Upper lobe of right lung (tissue), 1 donor: ENCODE measurements at regions not wholly inside any gene's neighbourhood (a gene's known extent, or its start where the extent isn't known, plus 50 kb on each side); places are given as distances from the start of the nearest gene placed in this dataset.

ENCODE experiments used
- ATAC-seq: fragments of 200-7000 bp; cut with Tn5 transposase; one replicate; pipeline ENCODE4 v1.9.1; 2020; ENCODE audit warnings: mild to moderate bottlenecking, moderate library complexity
- DNase-seq: peaks from one replicate; pipeline ENCODE4 v3.0.0-alpha.2; 2020
- H3K27ac ChIP-seq: fragments of 200-600 bp; one replicate; pipeline ENCODE4 v1.8.0; 2022
- H3K27me3 ChIP-seq: fragments of 200-600 bp; one replicate; pipeline ENCODE4 v1.8.0; 2022; ENCODE audit warnings: mild to moderate bottlenecking
- H3K36me3 ChIP-seq: fragments of 200-600 bp; one replicate; pipeline ENCODE4 v1.8.0; 2022
- H3K4me1 ChIP-seq: fragments of 200-600 bp; one replicate; pipeline ENCODE4 v1.8.0; 2022
- H3K4me3 ChIP-seq: fragments of 200-600 bp; one replicate; pipeline ENCODE4 v1.8.0; 2022; ENCODE audit warnings: mild to moderate bottlenecking
- H3K9me3 ChIP-seq: fragments of 200-600 bp; one replicate; pipeline ENCODE4 v1.8.0; 2022
- CTCF ChIP-seq: fragments of 200-600 bp; IDR thresholded peaks from one replicate; pipeline ENCODE4 v1.8.0; 2022; ENCODE audit warnings: antibody characterized with exemption
- intact Hi-C: fragments of 100-400 bp; cut with DNase I; formaldehyde crosslinking; loops from one replicate; pipeline ENCODE4 v1.11.0; 2022
- donor health status: DM: no; HTN: yes; CAD: no; lungs with severe emphysema.

- intact Hi-C loops: no loop called here
- no peak for DNase-seq
Measured at GRCh38 chr12:91662021-91662420, 479.4 kb upstream of the DCN start.

GRCh38 chr12:91657032-91657431 is 474.4 kb upstream of the DCN start:
- no peak for TF ChIP-seq CTCF
- ATAC-seq: no peak
- H3K4me3 ChIP-seq: no peak overlapping the region
- H3K4me1 ChIP-seq: no peaks in the 10 kb centered on the region
- no peak for DNase-seq
- intact Hi-C loops: no loop called here
- no peaks in the 10 kb centered on the region for H3K36me3 ChIP-seq
- H3K27me3 ChIP-seq: no peaks in the 10 kb centered on the region
- no peaks in the 10 kb centered on the region for H3K9me3 ChIP-seq
- no peak overlapping the region for H3K27ac ChIP-seq

More at GRCh38 chr12:91662021-91662420, 479.4 kb upstream of the DCN start:
- no peak overlapping the region for H3K27ac ChIP-seq
- no peaks in the 10 kb centered on the region for H3K36me3 ChIP-seq
- no peaks in the 10 kb centered on the region for H3K27me3 ChIP-seq
- ATAC-seq: no peak
- H3K9me3 ChIP-seq: no peaks in the 10 kb centered on the region
- no peaks in the 10 kb centered on the region for H3K4me1 ChIP-seq
- TF ChIP-seq CTCF: no peak
- no peak overlapping the region for H3K4me3 ChIP-seq

- no peak overlapping the region for H3K4me3 ChIP-seq
- DNase-seq: no peak
- no peak for ATAC-seq
- no peaks in the 10 kb centered on the region for H3K36me3 ChIP-seq
- H3K27me3 ChIP-seq: no peaks in the 10 kb centered on the region
- no peak for TF ChIP-seq CTCF
- intact Hi-C loops: no loop called here
- no peaks in the 10 kb centered on the region for H3K4me1 ChIP-seq
- no peak overlapping the region for H3K27ac ChIP-seq
- no peaks in the 10 kb centered on the region for H3K9me3 ChIP-seq
Measured at GRCh38 chr12:91655966-91656365, 473.3 kb upstream of the DCN start.

- no peak for ATAC-seq
- H3K27me3 ChIP-seq: no peaks in the 10 kb centered on the region
- no peak for TF ChIP-seq CTCF
- no peak for DNase-seq
- H3K36me3 ChIP-seq: no peaks in the 10 kb centered on the region
- H3K4me1 ChIP-seq: no peaks in the 10 kb centered on the region
- H3K4me3 ChIP-seq: no peak overlapping the region
- intact Hi-C loops: no loop called here
- H3K27ac ChIP-seq: no peak overlapping the region
- no peaks in the 10 kb centered on the region for H3K9me3 ChIP-seq
Measured at GRCh38 chr12:91654087-91654486, 471.5 kb upstream of the DCN start.

- DNase-seq: no peak
- intact Hi-C loops: no loop called here
- no peak for ATAC-seq
- H3K4me3 ChIP-seq: no peak overlapping the region
- H3K27ac ChIP-seq: no peak overlapping the region
- H3K36me3 ChIP-seq: no peaks in the 10 kb centered on the region
- TF ChIP-seq CTCF: no peak
- H3K27me3 ChIP-seq: no peaks in the 10 kb centered on the region
- no peaks in the 10 kb centered on the region for H3K4me1 ChIP-seq
- no peaks in the 10 kb centered on the region for H3K9me3 ChIP-seq
Measured at GRCh38 chr12:91651728-91652127, 469.1 kb upstream of the DCN start.

DNA sequence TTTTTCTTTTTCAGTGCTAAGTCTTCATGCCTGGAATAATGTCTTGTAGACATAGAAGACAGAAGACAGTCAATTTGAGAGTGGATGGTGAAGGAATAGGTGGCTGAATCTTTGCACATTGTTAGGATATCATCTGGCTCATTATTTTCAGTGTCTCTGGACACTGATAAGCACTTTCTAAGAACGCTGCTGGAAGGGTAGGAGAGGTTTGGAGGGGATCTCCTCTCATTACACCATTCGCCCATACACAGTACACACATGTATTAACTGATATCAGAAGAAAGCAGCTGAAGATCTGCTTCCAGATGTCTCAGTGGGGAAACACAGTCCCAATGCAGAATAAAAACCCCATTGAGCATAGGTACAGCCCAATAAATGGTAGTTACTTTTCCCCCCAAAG is 461.1 kb upstream of the DCN start:
- intact Hi-C loops: no loop called here
- no peak for DNase-seq
- H3K9me3 ChIP-seq: no peaks in the 10 kb centered on the region
- no peak overlapping the region for H3K27ac ChIP-seq
- no peaks in the 10 kb centered on the region for H3K27me3 ChIP-seq
- no peak for TF ChIP-seq CTCF
- no peaks in the 10 kb centered on the region for H3K4me1 ChIP-seq
- no peak for ATAC-seq
- no peaks in the 10 kb centered on the region for H3K36me3 ChIP-seq
- H3K4me3 ChIP-seq: no peak overlapping the region
